Endodermal cell (in vitro differentiated cells): ENCODE measurements at regions not wholly inside any gene's neighbourhood (a gene's known extent, or its start where the extent isn't known, plus 50 kb on each side); places are given as distances from the start of the nearest gene placed in this dataset.

Experiments used
- DNase-seq: peaks from one replicate; pipeline ENCODE4 v3.0.0-alpha.2; 2017
- H3K27ac ChIP-seq: 2 replicates; pipeline ENCODE4 v1.5.1; 2013; ENCODE audit warnings: mild to moderate bottlenecking, low read depth, low read length, moderate library complexity
- H3K27me3 ChIP-seq: 2 replicates; pipeline ENCODE4 v1.6.1; 2013; ENCODE audit warnings: mild to moderate bottlenecking, low read length, moderate library complexity; ENCODE audit not compliant: insufficient read depth, control insufficient read depth, poor library complexity, severe bottlenecking
- H3K36me3 ChIP-seq: 2 replicates; pipeline ENCODE4 v1.7.0; 2013; ENCODE audit warnings: mild to moderate bottlenecking, low read length, moderate library complexity; ENCODE audit not compliant: control insufficient read depth, insufficient read depth
- H3K4me1 ChIP-seq: one replicate; pipeline ENCODE4 v1.7.0; 2013; ENCODE audit warnings: low read length; ENCODE audit not compliant: control insufficient read depth, insufficient read depth
- H3K4me3 ChIP-seq: 2 replicates; pipeline ENCODE4 v1.5.1; 2013; ENCODE audit warnings: mild to moderate bottlenecking, low read length, moderate library complexity
- H3K9ac ChIP-seq: 2 replicates; pipeline ENCODE4 v1.6.1; 2013; ENCODE audit warnings: mild to moderate bottlenecking, low read length, moderate library complexity; ENCODE audit not compliant: poor library complexity, severe bottlenecking; ENCODE audit errors: extremely low read depth
- H3K9me3 ChIP-seq: 2 replicates; pipeline ENCODE4 v1.6.1; 2013; ENCODE audit warnings: mild to moderate bottlenecking, low read length, moderate library complexity; ENCODE audit not compliant: control insufficient read depth
- H3K27ac Mint-ChIP-seq: 2 replicates; pipeline ENCODE4 v1.8.0; 2020; ENCODE audit warnings: mixed read lengths
- H3K27me3 Mint-ChIP-seq: 2 replicates; pipeline ENCODE4 v1.8.0; 2021; ENCODE audit warnings: mild to moderate bottlenecking, mixed read lengths; ENCODE audit not compliant: insufficient read depth
- H3K36me3 Mint-ChIP-seq: 2 replicates; pipeline ENCODE4 v1.8.0; 2020; ENCODE audit warnings: low read depth, mixed read lengths
- H3K4me1 Mint-ChIP-seq: 2 replicates; pipeline ENCODE4 v1.8.0; 2020; ENCODE audit warnings: mixed read lengths
- H3K4me3 Mint-ChIP-seq: 2 replicates; pipeline ENCODE4 v1.8.0; 2020; ENCODE audit warnings: mild to moderate bottlenecking, moderate library complexity, mixed read lengths
- H3K9me3 Mint-ChIP-seq: 2 replicates; pipeline ENCODE4 v1.8.0; 2020; ENCODE audit warnings: mild to moderate bottlenecking, mixed read lengths
- CTCF ChIP-seq: fragments of 200-600 bp; sonication (generic); conservative IDR thresholded peaks from 2 replicates; pipeline ENCODE4 v1.5.0; 2021; ENCODE audit warnings: antibody characterized with exemption, mild to moderate bottlenecking
- WGBS, 2 experiments: methylation state at CpG; one replicate each; pipeline versions ENCODE4 v1.1.5 to v1.1.7; 2013; ENCODE audit warnings: missing lambda C conversion rate in 2 of 2, mixed read lengths in 1 of 2; ENCODE audit not compliant: insufficient coverage in 1 of 2, insufficient read length in 1 of 2; 5-methylcytosine and 5-hydroxymethylcytosine counted together

- H3K36me3 ChIP-seq = no peaks in the 10 kb centered on the region
- WGBS, 2 experiments = 95 to 96% methylated on average over 4 to 12 of the region's 12 CpGs
- no peaks in the 10 kb centered on the region for H3K4me1 ChIP-seq
- no peak overlapping the region for H3K4me3 Mint-ChIP-seq
- no peaks in the 10 kb centered on the region for H3K27me3 ChIP-seq
- H3K4me1 Mint-ChIP-seq = peaks cover 1% of the 10 kb centered on the region
- H3K27ac Mint-ChIP-seq = no peak overlapping the region
- H3K9me3 Mint-ChIP-seq = no peaks in the 10 kb centered on the region
- no peak for TF ChIP-seq CTCF
- peaks cover 6% of the 10 kb centered on the region for H3K27me3 Mint-ChIP-seq
- H3K4me3 ChIP-seq = no peak overlapping the region
- H3K9ac ChIP-seq = no peak overlapping the region
- H3K36me3 Mint-ChIP-seq = no peaks in the 10 kb centered on the region
- no peaks in the 10 kb centered on the region for H3K9me3 ChIP-seq
- no peak for DNase-seq
- no peak overlapping the region for H3K27ac ChIP-seq
These were observed 404.1 kb downstream of the GALR1 start for GRCh38 chr18:77653792-77654191.

GRCh38 chr18:77654302-77654701, 404.7 kb downstream of the GALR1 start:
- Histone ChIP-seq H3K4me1 (no peaks in the 10 kb centered on the region), H3K4me3 (no peak overlapping the region), H3K27me3 (no peaks in the 10 kb centered on the region), H3K27ac (no peak overlapping the region), H3K36me3 (no peaks in the 10 kb centered on the region), H3K9me3 (no peaks in the 10 kb centered on the region), H3K9ac (no peak overlapping the region)
- TF ChIP-seq CTCF = no peak
- H3K4me1 Mint-ChIP-seq = peaks cover 1% of the 10 kb centered on the region
- no peaks in the 10 kb centered on the region for H3K36me3 Mint-ChIP-seq
- DNase-seq = no peak
- peaks cover 6% of the 10 kb centered on the region for H3K27me3 Mint-ChIP-seq
- no peak overlapping the region for H3K4me3 Mint-ChIP-seq
- H3K27ac Mint-ChIP-seq = no peak overlapping the region
- WGBS, 2 experiments = 90% methylated on average over 5 of the region's 5 CpGs; no CpG with 5 or more reads in 1 of the 2 experiments
- no peaks in the 10 kb centered on the region for H3K9me3 Mint-ChIP-seq

- Mint-ChIP-seq H3K27me3 (no peaks in the 10 kb centered on the region), H3K36me3 (no peaks in the 10 kb centered on the region), H3K27ac (no peak overlapping the region), H3K4me1 (no peaks in the 10 kb centered on the region), H3K9me3 (no peaks in the 10 kb centered on the region), H3K4me3 (no peak overlapping the region)
- no peak for DNase-seq
- H3K4me3 ChIP-seq = no peak overlapping the region
- no peak overlapping the region for H3K9ac ChIP-seq
- no peaks in the 10 kb centered on the region for H3K9me3 ChIP-seq
- H3K36me3 ChIP-seq = no peaks in the 10 kb centered on the region
- no peaks in the 10 kb centered on the region for H3K4me1 ChIP-seq
- no peak for TF ChIP-seq CTCF
- no peaks in the 10 kb centered on the region for H3K27me3 ChIP-seq
- 94 to 95% methylated on average over 18 to 31 of the region's 31 CpGs for WGBS, 2 experiments
- no peak overlapping the region for H3K27ac ChIP-seq
These were observed 408.1 kb downstream of the GALR1 start for GRCh38 chr18:77657651-77658298.
